T-helper 2 cell (primary cell): ENCODE measurements at regions not wholly inside any gene's neighbourhood (a gene's known extent, or its start where the extent isn't known, plus 50 kb on each side); places are given as distances from the start of the nearest gene placed in this dataset.

Experiments used
- DNase-seq, 5 experiments: peaks; one replicate each; pipeline versions ENCODE4 v3.0.0 to v3.0.0-alpha.2; 2012 to 2022

DNA sequence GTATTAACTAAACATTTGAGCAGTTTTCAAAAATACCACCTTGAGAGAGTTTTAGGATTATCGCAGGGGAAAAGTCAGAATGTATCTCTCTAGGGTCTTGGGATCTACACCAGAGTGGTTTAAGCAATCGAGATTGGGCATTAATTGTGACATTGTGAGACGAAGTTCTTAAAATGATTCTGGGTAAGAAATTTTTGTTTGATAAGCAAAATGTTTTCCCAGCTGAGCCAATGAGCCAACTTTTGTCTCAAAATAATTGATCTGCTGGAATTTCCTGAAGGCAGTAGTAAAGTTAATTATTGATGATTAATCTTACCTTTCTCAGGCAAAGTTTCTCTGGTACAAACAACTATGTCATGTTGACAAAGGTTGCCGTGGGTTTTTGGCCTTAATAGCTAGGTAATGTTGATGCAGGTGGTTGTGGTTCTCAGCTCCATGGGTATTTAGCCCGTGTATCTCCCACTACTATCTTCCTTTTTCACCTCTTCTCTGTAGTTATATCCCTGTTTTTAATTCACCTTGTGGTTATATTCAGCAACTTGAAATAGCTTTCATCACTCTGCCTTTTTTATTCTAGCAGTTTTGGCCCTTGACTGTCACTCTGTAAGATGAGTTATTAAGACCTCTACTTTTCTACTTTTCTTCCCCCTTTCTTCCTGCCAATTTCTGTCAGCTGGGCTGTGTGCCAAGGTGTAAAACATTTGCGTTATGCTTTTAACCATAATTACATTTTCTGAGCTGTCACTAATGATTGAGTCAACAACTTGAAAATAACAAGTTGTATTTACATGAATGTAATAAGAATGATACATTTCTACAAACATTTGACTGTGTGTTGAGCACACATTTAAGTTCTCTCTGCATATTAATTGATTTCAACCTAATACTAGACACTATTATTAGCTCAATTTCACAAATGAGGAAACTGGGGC is 368.3 kb upstream of the BTBD3 start:
- no peak for DNase-seq

DNA sequence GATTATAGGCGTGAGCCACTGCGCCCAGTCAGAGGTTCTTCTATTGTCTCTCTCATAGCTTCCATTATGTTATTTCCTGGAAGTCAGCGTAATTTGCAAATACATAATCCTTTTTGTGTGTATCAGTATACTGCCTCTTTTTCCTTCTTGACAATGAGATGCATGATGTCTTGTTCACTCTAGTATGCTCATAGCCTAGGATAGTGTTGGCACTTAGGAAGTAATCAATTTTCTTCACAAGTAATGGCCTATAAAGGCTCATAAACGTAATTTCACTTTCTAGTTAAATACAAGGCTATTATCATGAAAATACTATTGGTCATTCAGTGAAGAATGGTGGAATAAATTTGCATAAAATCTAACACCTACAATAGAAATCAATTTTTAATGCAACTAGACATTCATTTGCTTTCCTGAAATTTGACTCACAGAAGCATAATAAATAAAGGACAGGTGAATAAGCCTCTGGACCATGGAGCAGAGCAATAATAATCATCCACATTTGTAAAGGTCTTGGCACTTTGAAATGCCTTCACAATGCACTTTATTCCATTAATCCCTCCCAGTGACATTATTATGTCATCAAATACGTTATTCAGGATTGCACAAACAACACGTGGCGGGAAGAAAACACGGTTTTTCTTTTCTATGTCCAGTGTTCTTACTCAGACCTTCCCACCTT is 366.9 kb upstream of the BTBD3 start:
- DNase-seq: no peak

DNA sequence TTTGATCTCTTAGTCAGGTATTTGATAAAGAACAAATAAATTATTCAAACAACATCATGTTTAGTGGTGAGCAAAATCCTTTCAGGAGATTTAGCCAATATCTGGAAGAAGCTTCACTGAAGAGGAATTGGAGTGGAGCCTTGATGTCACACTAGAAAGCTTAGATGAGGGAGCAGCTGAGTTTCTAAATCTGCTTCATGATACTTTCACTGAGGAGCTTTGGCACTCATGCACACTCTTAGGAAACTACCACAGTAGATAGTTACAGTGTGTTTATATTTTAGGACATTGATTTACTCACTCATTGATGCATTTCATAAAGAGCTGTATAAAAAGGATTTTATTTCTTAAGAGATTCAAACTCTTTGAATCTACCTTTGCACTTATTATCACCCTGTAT is 366.2 kb upstream of the BTBD3 start:
- DNase-seq: no peak

GRCh38 chr20:11553603-11554002 is 364.1 kb upstream of the BTBD3 start:
- DNase-seq: no peak

- no peak for DNase-seq
Observed at GRCh38 chr20:11555510-11555909, 362.2 kb upstream of the BTBD3 start.

GRCh38 chr20:11556410-11556809 is 361.3 kb upstream of the BTBD3 start:
- DNase-seq: no peak

DNA sequence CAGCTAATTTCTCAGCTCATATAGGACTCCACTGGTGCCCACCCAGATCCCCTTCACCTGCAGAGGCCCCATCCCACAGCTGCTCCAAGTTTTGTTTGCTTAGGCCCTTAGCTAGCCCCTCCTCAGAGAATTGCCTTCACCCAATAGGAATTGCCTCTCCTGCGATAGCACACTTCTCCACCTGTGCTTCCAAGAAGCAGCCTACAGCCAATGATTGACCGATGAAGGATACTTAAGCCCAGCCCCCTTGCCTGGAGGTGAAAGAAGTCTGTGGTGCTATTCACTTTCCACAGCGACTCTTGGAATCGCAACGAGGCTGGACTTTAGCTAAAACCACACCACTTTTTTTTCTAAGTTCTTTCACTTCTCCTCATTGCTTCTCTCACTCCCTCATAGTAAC is 353.2 kb upstream of the BTBD3 start:
- DNase-seq: no peak

GRCh38 chr20:11569163-11569562 is 348.5 kb upstream of the BTBD3 start:
- DNase-seq: no peak

- DNase-seq: no peak
Observed at GRCh38 chr20:11573507-11573906, 344.2 kb upstream of the BTBD3 start.

- DNase-seq: no peak
Observed at GRCh38 chr20:11581271-11581670, 336.4 kb upstream of the BTBD3 start.

GRCh38 chr20:11582060-11582459 is 335.6 kb upstream of the BTBD3 start:
- no peak for DNase-seq

- DNase-seq: no peak
Observed at GRCh38 chr20:11585752-11586352, 331.8 kb upstream of the BTBD3 start.

GRCh38 chr20:11588875-11589274 is 328.8 kb upstream of the BTBD3 start:
- no peak for DNase-seq

DNA sequence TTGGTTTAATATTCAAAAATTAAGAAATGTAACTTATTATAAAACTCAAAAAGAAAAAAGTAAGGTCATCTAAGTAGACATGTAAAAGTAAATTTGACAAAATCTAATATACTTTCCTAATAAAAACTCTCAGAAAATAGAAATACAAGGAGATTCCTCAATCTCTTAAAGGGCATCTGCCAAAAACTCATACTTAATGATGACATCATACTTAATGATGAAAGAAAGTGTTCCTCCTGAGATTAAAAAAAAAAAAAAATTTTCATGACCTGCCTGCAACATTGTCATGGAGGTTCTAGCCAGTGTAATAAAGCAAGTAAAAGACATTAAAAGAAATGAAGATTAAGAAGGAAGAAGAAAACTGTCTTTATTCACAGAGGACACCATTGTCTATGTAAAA is 325.7 kb upstream of the BTBD3 start:
- DNase-seq: no peak

GRCh38 chr20:11604339-11604738 is 313.4 kb upstream of the BTBD3 start:
- DNase-seq: no peak

GRCh38 chr20:11607047-11607446 is 310.6 kb upstream of the BTBD3 start:
- no peak for DNase-seq

DNA sequence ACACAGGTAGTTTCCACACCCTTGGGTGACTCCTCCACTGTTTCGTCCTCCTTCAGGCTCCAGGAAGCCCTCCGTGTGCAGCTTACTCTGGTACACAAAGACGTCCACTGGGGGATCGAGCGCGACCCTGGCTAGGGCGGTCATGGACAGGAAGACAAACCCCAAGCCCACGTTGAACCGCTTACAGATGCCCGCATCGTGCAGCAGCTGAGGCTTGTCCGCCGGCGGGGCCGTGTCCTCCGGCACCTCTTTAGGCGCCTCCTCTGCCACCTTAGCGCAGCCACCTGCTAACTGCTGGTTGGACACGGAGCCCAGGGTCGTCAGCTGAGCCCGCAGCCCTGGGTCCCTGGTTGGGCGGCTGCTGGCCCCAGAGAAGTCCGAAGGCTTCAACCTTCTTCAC is 309.0 kb upstream of the BTBD3 start:
- no peak for DNase-seq

GRCh38 chr20:11624704-11625103 is 293.0 kb upstream of the BTBD3 start:
- no peak for DNase-seq

GRCh38 chr20:11626551-11626950 is 291.1 kb upstream of the BTBD3 start:
- no peak for DNase-seq

GRCh38 chr20:11642866-11643265 is 274.8 kb upstream of the BTBD3 start:
- no peak for DNase-seq

- no peak for DNase-seq
Observed at GRCh38 chr20:11646359-11646758, 271.3 kb upstream of the BTBD3 start.

DNA sequence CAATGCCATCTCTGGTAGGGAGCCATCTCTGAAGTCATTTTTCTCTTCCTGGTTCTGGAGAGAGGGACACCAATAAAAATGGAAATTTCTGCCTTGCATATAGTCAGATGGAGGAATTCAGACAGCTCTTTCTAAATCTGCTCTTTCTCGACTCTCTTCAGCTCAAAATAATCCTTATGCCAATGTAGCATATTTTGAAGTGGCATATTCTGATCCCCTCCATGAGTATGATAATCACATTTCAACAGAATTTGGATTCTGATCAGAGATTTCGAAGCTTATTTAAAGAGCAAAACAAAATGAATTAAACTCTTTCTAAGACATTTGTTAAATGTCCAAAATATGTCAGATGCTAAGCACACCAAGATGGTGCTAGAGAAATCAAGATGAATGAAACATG is 267.1 kb upstream of the BTBD3 start:
- DNase-seq: no peak

DNA sequence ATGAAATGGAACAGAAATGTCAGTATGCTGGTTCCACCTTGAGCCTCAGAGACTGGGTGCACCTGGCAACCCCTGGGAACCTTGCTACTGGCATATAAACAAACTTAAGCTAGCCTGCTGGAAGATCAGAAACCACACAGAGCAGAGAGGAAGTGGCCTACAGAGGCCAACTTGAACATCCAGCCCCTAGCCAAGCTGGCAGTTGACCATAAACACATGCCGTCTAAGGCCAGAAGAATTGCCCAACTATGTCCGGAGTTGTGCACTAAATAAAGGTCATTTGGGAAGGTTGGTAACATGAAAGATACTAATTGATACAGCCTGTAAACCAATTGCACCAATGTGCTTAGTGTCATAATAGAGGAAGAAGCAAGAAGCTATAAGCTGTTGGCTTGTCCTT is 266.6 kb upstream of the BTBD3 start:
- DNase-seq: no peak

GRCh38 chr20:11651647-11652046 is 266.0 kb upstream of the BTBD3 start:
- DNase-seq: no peak
